ENCODE measurements at regions not wholly inside any gene's neighbourhood (a gene's known extent, or its start where the extent isn't known, plus 50 kb on each side); places are given as distances from the start of the nearest gene placed in this dataset.

GRCh38 chr18:78330766-78331165 lies 648.9 kb upstream of the SALL3 start:
- Histone ChIP-seq H3K36me3 (ENCODE audit: low read depth, missing control alignments) (no peaks in the 10 kb centered on the region), H3K27ac (no peak overlapping the region), H3K9me3 (no peaks in the 10 kb centered on the region), H3K27me3 (no peaks in the 10 kb centered on the region), H3K4me1 (no peaks in the 10 kb centered on the region), H3K4me3 (no peak overlapping the region)
- no peak for TF ChIP-seq POLR2A (IDR thresholded peaks at IDR 0.05)
- TF ChIP-seq CTCF (IDR thresholded peaks at IDR 0.05), result no peak
- intact Hi-C loops (cut with DNase I; ENCODE audit: low total_unique reads), result no loop called here
- DNase-seq, result no peak
- 87 to 90% methylated on average over 10 of the region's 10 CpGs for WGBS, 2 donors

GRCh38 chr18:78352910-78353309 lies 626.7 kb upstream of the SALL3 start:
- no peaks in the 10 kb centered on the region for H3K9me3 ChIP-seq
- no peaks in the 10 kb centered on the region for H3K36me3 ChIP-seq (ENCODE audit: low read depth, missing control alignments)
- no peaks in the 10 kb centered on the region for H3K27me3 ChIP-seq
- 88 to 90% methylated on average over 6 of the region's 6 CpGs for WGBS, 2 donors
- DNase-seq, result no peak
- H3K27ac ChIP-seq, result no peak overlapping the region
- H3K4me3 ChIP-seq, result no peak overlapping the region
- H3K4me1 ChIP-seq, result no peaks in the 10 kb centered on the region
- intact Hi-C loops (cut with DNase I; ENCODE audit: low total_unique reads), result no loop called here
- no peak for TF ChIP-seq POLR2A (IDR thresholded peaks at IDR 0.05)
- no peak for TF ChIP-seq CTCF (IDR thresholded peaks at IDR 0.05)

- Histone ChIP-seq H3K4me3 (no peak overlapping the region), H3K4me1 (no peaks in the 10 kb centered on the region), H3K27me3 (no peaks in the 10 kb centered on the region), H3K36me3 (ENCODE audit: low read depth, missing control alignments) (no peaks in the 10 kb centered on the region), H3K27ac (no peak overlapping the region), H3K9me3 (no peaks in the 10 kb centered on the region)
- TF ChIP-seq CTCF (IDR thresholded peaks at IDR 0.05), result no peak
- TF ChIP-seq POLR2A (IDR thresholded peaks at IDR 0.05), result no peak
- 92 to 93% methylated on average over 9 to 15 of the region's 15 CpGs for WGBS, 2 donors
- intact Hi-C loops (cut with DNase I; ENCODE audit: low total_unique reads), result no loop called here
- DNase-seq, result no peak
Observed at GRCh38 chr18:78362198-78362597, 617.4 kb upstream of the SALL3 start.

GRCh38 chr18:78363556-78364387 lies 615.8 kb upstream of the SALL3 start:
- no peaks in the 10 kb centered on the region for H3K36me3 ChIP-seq (ENCODE audit: low read depth, missing control alignments)
- no peak for TF ChIP-seq POLR2A (IDR thresholded peaks at IDR 0.05)
- no peak for TF ChIP-seq CTCF (IDR thresholded peaks at IDR 0.05)
- WGBS, 2 donors, result 61 to 81% methylated on average over 36 to 44 of the region's 44 CpGs
- H3K9me3 ChIP-seq, result no peaks in the 10 kb centered on the region
- H3K27ac ChIP-seq, result no peak overlapping the region
- no peak for DNase-seq
- no peaks in the 10 kb centered on the region for H3K4me1 ChIP-seq
- no peak overlapping the region for H3K4me3 ChIP-seq
- H3K27me3 ChIP-seq, result no peaks in the 10 kb centered on the region
- intact Hi-C loops (cut with DNase I; ENCODE audit: low total_unique reads), result no loop called here
